ENCODE measurements at regions not wholly inside any gene's neighbourhood (a gene's known extent, or its start where the extent isn't known, plus 50 kb on each side); places are given as distances from the start of the nearest gene placed in this dataset.
A peak's percentile ranks its signal among the peaks of the same experiment; 100 is the strongest.

DNA sequence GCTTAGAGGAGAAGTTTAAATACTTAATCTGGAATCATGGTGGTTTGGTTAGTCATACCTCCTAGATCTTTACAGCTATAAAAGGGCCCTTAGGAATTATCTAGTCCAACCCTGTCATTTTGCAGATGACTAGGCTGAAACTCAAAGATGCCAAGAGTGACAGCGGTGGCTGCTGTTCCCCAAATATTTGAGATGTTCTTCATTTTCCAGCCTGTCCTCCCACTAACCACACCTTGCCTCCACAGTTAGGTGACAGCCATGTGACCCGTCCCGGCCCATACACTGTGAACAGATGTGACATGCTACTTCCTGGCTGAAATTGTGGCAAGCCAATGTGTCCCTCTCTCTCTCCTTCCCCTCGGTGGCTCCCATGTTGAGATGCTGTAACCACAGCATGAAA, 225.5 kb upstream of the IPO5 start:
- DNase-seq (ENCODE audit: low read depth, low spot score) = no peak
- in situ Hi-C loops (cut with HindIII; ENCODE audit: low sequenced_read_pairs) = no loop called here
- TF ChIP-seq, protein P1, sequence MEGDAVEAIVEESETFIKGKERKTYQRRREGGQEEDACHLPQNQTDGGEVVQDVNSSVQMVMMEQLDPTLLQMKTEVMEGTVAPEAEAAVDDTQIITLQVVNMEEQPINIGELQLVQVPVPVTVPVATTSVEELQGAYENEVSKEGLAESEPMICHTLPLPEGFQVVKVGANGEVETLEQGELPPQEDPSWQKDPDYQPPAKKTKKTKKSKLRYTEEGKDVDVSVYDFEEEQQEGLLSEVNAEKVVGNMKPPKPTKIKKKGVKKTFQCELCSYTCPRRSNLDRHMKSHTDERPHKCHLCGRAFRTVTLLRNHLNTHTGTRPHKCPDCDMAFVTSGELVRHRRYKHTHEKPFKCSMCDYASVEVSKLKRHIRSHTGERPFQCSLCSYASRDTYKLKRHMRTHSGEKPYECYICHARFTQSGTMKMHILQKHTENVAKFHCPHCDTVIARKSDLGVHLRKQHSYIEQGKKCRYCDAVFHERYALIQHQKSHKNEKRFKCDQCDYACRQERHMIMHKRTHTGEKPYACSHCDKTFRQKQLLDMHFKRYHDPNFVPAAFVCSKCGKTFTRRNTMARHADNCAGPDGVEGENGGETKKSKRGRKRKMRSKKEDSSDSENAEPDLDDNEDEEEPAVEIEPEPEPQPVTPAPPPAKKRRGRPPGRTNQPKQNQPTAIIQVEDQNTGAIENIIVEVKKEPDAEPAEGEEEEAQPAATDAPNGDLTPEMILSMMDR (IDR thresholded peaks at IDR 0.05; ENCODE audit: low read depth, low read length) = no peak
- H3K4me3 ChIP-seq (ENCODE audit: low read depth, low read length) = no peak overlapping the region

DNA sequence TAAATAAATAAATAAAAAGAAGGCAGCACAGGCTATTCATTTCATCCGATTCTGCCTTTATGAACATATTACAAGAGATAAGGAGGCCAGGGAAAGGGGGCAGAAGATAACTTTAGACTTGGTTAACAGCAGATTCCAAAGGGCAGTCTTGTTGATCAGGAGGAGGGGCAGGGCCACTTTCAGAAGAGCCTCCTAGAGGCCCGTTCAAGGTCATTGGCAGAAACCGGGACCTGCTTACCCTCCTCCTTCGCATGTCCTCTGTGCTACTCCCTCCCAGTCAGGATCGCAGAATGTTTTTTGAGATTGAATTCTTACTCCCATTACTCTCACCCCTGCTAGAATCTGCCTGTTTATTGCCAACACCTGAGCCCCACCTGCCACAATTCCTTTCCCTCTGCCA, 217.0 kb upstream of the IPO5 start:
- TF ChIP-seq, protein P1 (IDR thresholded peaks at IDR 0.05; ENCODE audit: low read depth, low read length) = no peak
- in situ Hi-C loops (cut with HindIII; ENCODE audit: low sequenced_read_pairs) = no loop called here
- H3K4me3 ChIP-seq (ENCODE audit: low read depth, low read length) = no peak overlapping the region
- no peak for DNase-seq (ENCODE audit: low read depth, low spot score)

- TF ChIP-seq, protein P1 (IDR thresholded peaks at IDR 0.05; ENCODE audit: low read depth, low read length) = no peak
- in situ Hi-C loops (cut with HindIII; ENCODE audit: low sequenced_read_pairs) = no loop called here
- no peak for DNase-seq (ENCODE audit: low read depth, low spot score)
- no peak overlapping the region for H3K4me3 ChIP-seq (ENCODE audit: low read depth, low read length)
Observed at GRCh38 chr13:97742084-97742483, 211.4 kb upstream of the IPO5 start.

DNA sequence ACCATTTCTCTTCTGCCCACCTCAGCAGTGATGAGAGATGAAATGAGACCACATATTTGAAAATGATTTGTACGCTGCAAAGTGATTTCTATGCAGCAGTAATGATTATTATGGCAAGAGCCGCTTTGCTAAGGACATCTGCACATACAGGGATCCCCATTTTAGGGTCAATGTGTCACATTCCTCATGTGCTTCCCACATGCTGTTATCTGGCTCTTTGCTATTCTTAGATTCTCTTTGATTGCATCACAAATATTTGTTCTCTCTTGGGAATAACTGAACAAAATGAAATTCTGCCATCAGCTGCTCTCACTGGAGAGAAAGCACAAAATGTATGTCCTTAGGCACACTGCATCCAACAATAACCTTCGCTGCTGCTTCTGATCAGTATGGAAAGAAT, 209.5 kb upstream of the IPO5 start:
- TF ChIP-seq, protein P1 (IDR thresholded peaks at IDR 0.05; ENCODE audit: low read depth, low read length) = no peak
- DNase-seq (ENCODE audit: low read depth, low spot score) = peak; percentile 9
- in situ Hi-C loops (cut with HindIII; ENCODE audit: low sequenced_read_pairs) = no loop called here
- H3K4me3 ChIP-seq (ENCODE audit: low read depth, low read length) = no peak overlapping the region

DNA sequence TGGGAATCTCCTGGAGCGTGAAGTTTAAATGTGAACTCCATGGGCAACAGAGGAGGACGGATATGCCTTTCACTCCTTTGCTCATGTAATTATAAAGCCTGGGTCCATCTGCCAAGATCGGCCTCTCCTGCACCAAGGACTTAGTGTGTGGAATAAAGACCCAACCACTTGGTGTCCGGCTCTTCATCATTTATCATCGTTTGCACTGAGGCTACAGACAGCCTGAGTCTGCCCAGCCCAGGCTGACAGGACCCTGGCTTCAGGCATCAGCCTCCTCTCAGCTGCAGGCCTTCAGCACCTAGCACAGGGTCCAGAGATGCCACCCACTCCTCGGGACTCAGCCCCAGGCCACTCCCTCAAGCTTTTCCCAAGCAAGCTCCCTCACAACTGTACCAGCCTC, 206.8 kb upstream of the IPO5 start:
- in situ Hi-C loops (cut with HindIII; ENCODE audit: low sequenced_read_pairs) = no loop called here
- DNase-seq (ENCODE audit: low read depth, low spot score) = no peak
- H3K4me3 ChIP-seq (ENCODE audit: low read depth, low read length) = no peak overlapping the region
- TF ChIP-seq, protein P1 (IDR thresholded peaks at IDR 0.05; ENCODE audit: low read depth, low read length) = no peak

DNA sequence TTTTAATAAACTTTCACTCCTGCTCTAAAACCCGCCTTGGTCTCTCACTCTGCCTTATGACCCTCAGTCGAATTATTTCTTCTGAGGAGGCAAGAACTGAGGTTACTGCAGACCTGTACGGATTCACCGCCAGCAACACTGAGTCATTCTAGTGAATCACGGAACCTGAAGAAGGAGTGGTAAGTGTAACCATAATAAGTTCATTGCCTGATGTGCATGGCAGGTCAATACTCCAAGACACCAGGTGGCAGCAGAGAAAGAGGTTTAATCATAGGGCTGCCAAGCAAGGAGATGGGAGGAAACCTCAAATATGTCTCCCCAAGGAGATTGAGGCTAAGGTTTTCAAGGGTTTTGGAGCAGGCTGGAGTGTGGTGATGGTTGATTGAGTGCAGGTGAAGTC, 204.3 kb upstream of the IPO5 start:
- in situ Hi-C loops (cut with HindIII; ENCODE audit: low sequenced_read_pairs) = no loop called here
- no peak overlapping the region for H3K4me3 ChIP-seq (ENCODE audit: low read depth, low read length)
- TF ChIP-seq, protein P1 (IDR thresholded peaks at IDR 0.05; ENCODE audit: low read depth, low read length) = no peak
- no peak for DNase-seq (ENCODE audit: low read depth, low spot score)

DNA sequence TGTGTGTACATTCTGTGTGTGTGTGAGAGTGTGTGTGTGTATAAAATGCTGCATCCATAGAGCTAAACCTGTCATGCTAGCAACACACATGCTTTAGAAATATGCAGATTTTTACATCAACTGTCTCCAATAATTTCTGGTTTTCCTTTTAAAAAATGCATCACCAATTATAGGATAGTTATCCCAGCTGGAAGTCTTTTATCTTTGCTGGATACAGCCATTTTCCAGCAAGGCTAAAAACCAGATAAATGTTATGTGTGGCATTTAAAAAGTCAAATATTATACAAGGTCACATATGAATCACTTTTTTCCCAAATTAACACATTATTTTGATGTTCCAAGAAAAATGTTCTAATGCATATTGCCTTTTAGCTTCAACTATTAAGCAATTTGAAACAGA, 202.0 kb upstream of the IPO5 start:
- DNase-seq (ENCODE audit: low read depth, low spot score) = no peak
- in situ Hi-C loops (cut with HindIII; ENCODE audit: low sequenced_read_pairs) = no loop called here
- TF ChIP-seq, protein P1 (IDR thresholded peaks at IDR 0.05; ENCODE audit: low read depth, low read length) = no peak
- no peak overlapping the region for H3K4me3 ChIP-seq (ENCODE audit: low read depth, low read length)

Data from astrocyte of the spinal cord (primary cell).